OCI-LY1 (cell line): ENCODE measurements at regions not wholly inside any gene's neighbourhood (a gene's known extent, or its start where the extent isn't known, plus 50 kb on each side); places are given as distances from the start of the nearest gene placed in this dataset.

Experiments used
- EZH2 ChIP-seq: fragments of 200-600 bp; sonication (generic), shearing (Covaris generic); IDR thresholded peaks from 2 replicates; pipeline ENCODE4 v1.8.0; 2017; ENCODE audit warnings: borderline replicate concordance, mixed run types, mild to moderate bottlenecking, antibody characterized with exemption, low read length, moderate library complexity, mixed read lengths
- TF ChIP-seq, protein P1 (sequence below): fragments of 200-600 bp; sonication (generic), shearing (Covaris generic); IDR thresholded peaks from 2 replicates; pipeline ENCODE4 v1.5.1; 2017; ENCODE audit warnings: mild to moderate bottlenecking, antibody characterized with exemption, low read length, moderate library complexity, mixed read lengths

DNA sequence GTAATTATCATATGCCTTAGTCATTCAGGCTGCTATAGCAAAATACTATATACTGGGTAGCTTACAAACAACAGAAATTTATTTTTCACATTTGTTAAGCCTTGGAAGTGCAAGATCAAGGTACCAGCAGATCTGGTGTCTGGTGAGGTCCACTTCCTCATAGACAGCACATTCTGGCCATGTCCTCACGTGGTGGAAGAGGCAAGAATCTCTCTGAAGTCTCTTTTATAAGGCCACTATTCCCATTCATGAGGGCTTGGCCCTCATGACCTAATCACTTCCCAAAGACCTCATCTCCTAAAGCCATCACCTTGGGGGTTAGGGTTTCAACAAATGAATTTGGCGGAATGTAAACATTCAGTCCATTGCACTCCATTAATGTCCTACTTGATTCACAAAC, 137.5 kb upstream of the C1GALT1 start:
- TF ChIP-seq, protein P1, sequence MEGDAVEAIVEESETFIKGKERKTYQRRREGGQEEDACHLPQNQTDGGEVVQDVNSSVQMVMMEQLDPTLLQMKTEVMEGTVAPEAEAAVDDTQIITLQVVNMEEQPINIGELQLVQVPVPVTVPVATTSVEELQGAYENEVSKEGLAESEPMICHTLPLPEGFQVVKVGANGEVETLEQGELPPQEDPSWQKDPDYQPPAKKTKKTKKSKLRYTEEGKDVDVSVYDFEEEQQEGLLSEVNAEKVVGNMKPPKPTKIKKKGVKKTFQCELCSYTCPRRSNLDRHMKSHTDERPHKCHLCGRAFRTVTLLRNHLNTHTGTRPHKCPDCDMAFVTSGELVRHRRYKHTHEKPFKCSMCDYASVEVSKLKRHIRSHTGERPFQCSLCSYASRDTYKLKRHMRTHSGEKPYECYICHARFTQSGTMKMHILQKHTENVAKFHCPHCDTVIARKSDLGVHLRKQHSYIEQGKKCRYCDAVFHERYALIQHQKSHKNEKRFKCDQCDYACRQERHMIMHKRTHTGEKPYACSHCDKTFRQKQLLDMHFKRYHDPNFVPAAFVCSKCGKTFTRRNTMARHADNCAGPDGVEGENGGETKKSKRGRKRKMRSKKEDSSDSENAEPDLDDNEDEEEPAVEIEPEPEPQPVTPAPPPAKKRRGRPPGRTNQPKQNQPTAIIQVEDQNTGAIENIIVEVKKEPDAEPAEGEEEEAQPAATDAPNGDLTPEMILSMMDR: no peak
- no peak for TF ChIP-seq EZH2
